ENCODE measurements at regions not wholly inside any gene's neighbourhood (a gene's known extent, or its start where the extent isn't known, plus 50 kb on each side); places are given as distances from the start of the nearest gene placed in this dataset.

- TF ChIP-seq IRF3 (IDR thresholded peaks at IDR 0.05), result no peak
- no peak for TF ChIP-seq CREB1 (IDR thresholded peaks at IDR 0.05; ENCODE audit: low read depth)
- no peak for TF ChIP-seq TARDBP (IDR thresholded peaks at IDR 0.05; ENCODE audit: borderline replicate concordance)
- TF ChIP-seq CBFB (IDR thresholded peaks at IDR 0.05; ENCODE audit: low read depth), result no peak
- TF ChIP-seq SREBF2 (IDR thresholded peaks at IDR 0.05; ENCODE audit: low read length), result no peak
- TF ChIP-seq SIN3A (IDR thresholded peaks at IDR 0.05; ENCODE audit: low read depth, low read length), result no peak
- TF ChIP-seq SP1 (IDR thresholded peaks at IDR 0.05; ENCODE audit: low read depth, low read length), result no peak
These were observed 253.3 kb downstream of the KCNS3 start (continued) for GRCh38 chr2:18131761-18132160.

GRCh38 chr2:18129348-18129747 is 250.9 kb downstream of the KCNS3 start:
- Histone ChIP-seq H3K36me3 (ENCODE audit: control insufficient read depth in 2 of 2, insufficient read depth in 2 of 2, low read length in 1 of 2) (no peaks in the 10 kb centered on the region), H3K27me3 (replicated peaks in 1 of 2; ENCODE audit: control insufficient read depth in 2 of 2, insufficient read depth in 2 of 2, low read length in 1 of 2) (no peaks in the 10 kb centered on the region; a peak in 1 of 4 replicates), H3K9me3 (replicated peaks; ENCODE audit: control insufficient read depth, insufficient read depth, low read length) (no peaks in the 10 kb centered on the region), H3K4me1 (ENCODE audit: control insufficient read depth, insufficient read depth, low read length) (no peaks in the 10 kb centered on the region), H3K4me2 (ENCODE audit: control insufficient read depth, insufficient read depth) (no peak overlapping the region), H3K79me2 (ENCODE audit: control insufficient read depth, insufficient read depth, low read length) (no peaks in the 10 kb centered on the region), H3K27ac (ENCODE audit: control insufficient read depth, insufficient read depth) (no peak overlapping the region), H4K20me1 (ENCODE audit: control insufficient read depth, insufficient read depth) (no peaks in the 10 kb centered on the region), H3K9ac (ENCODE audit: control insufficient read depth, insufficient read depth, low read length) (no peak overlapping the region), H3K4me3 (no peak overlapping the region), H2AFZ (ENCODE audit: control insufficient read depth, low read depth, low read length) (no peak overlapping the region)
- ChIA-PET SMC1A (ENCODE audit: uncharacterized antibody, unreplicated experiment) (no interaction called here), RAD21 (ENCODE audit: unreplicated experiment) (no interaction called here), CTCF (interaction anchor here (0.5 kb wide), 1 partner anchor 202 kb away, joined by 3 read pairs; no protein-coding TSS in a partner anchor), POLR2A (no interaction called here)
- BruUV-seq (replicated peaks), result no TSS peak
- FAIRE-seq (no peak), ATAC-seq (no peak), DNase-seq (ENCODE audit: low read depth, low spot score) (no peak)
- in situ Hi-C loops (cut with MboI) (no loop called here), intact Hi-C loops (cut with micrococcal nuclease; ENCODE audit: unreplicated experiment) (no loop called here)
- TF ChIP-seq FOXK2 (IDR thresholded peaks at IDR 0.05) (no peak), HSF1 (IDR thresholded peaks at IDR 0.05; ENCODE audit: low read depth, low read length) (no peak), TCF3 (IDR thresholded peaks at IDR 0.05; ENCODE audit: borderline replicate concordance, insufficient read depth, low read depth, low read length) (no peak), NFYB (IDR thresholded peaks at IDR 0.05; ENCODE audit: insufficient read depth, low read depth, low read length) (no peak), LARP7 (IDR thresholded peaks at IDR 0.05) (no peak), CHD4 (IDR thresholded peaks at IDR 0.05) (no peak), CBX3 (IDR thresholded peaks at IDR 0.05; ENCODE audit: borderline replicate concordance, low read depth) (no peak), NR2F1 (conservative IDR thresholded peaks at IDR 0.05) (no peak), HDAC2 (IDR thresholded peaks at IDR 0.05) (no peak)
